Nucleus accumbens (tissue), 56 donors: ENCODE measurements at regions not wholly inside any gene's neighbourhood (a gene's known extent, or its start where the extent isn't known, plus 50 kb on each side); places are given as distances from the start of the nearest gene placed in this dataset.

Experiments used
- DNase-seq, 56 donors: peaks; one replicate each; lab custom pipeline; 2025; lab: John Stamatoyannopoulos, UW

DNA sequence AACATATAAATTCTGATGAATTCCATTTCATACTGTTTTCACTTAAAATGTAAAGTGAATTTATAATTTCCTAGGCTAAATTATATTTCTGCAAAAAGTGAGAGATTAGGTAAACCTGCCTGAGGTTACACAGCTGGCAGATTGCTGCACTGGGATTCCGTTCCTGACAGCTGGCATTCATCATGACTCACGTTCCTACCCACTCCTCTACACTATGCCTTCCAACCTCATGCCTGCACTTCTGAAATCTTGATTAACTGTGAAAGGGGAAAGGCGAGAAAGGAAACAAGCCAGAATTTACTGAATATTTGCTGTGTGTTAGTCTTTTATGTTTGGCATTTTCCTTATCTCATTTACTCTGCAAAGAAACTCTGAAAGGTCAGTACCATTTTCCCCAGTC, 73.3 kb upstream of the MON1B start:
- DNase-seq = no peak

DNA sequence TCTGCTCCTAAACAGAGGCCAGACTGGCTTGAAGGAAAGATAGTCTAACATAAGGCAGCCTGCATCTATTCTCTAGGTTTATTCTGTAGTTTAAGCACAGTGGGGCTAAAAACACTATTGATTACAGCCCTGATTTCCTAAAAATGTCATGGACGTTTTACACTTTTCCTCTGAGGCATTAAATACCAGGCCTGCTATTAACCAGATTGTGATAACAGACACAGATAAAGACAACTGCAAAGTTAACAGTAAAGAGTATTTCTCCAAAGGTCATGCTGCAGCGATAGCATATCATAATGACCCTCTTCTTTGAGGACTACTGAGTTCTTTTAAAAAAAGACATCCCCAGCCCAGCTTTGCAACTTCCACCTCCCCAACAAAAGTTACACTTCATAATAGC, 59.6 kb upstream of the MON1B start:
- no peak for DNase-seq

DNA sequence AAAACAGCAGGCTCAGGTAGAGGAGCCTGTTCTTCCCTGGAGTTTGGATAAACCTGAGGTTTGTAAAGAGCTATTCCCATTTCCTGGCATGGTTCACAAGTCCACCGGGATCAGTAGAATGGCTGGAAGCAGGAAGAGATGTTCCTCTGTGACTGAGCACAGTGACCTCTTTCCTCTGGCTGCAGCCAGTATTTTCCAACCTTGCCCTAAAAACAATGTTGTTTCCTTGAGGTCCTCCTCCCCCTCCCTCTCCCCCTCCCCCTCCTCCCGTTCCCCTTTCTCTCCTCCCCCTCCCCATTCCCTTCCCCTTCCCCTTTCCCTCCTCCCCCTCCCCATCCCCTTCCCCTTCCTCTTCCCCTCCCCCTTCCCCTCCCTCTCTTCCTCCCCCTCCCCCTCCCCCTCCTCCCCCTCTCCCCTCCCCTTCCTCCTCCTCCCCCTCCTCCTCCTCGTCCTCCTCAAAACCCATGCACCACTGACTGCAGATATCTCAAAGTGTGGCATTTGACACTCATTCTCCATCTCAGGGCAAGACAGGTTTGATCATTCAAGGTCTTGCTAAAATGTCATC, 58.9 kb upstream of the MON1B start:
- DNase-seq = no peak

DNA sequence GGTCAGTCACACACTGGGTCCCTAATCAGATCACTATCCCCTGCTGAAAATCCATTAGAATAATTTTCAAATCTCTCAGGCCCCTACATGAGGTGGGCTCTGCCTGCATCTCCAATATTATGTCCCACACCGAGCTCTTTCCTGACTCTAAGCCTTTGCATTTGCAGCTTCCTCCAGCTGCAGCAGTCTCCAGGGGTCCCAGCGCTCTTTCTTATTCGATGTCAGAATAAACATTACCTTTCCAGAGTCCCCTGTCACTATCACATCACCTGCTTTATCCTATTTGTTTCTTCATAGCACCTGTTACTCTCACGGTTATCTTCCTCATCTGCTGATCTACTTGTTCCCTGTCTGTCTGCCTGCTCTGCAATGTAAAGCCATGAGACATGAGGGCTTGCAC, 57.3 kb upstream of the MON1B start:
- no peak for DNase-seq

DNA sequence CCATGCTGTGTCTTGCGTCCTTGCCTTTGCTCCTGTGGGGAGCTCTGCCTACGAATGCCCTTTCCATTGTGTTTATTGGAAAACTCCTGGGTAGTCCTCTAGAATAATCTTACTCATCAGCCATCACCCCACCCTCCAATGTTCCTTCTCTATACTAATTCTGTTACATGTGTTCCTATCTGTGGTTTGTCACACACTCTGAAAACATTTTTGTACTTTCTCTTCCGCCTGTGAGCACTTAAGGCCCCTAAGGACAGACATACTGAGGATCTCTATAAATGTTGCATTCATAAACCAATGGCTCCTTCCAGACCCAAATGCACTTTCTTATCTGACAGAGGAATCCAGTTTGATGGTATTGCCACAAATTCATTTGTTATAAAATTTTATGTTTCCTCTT, 53.9 kb upstream of the MON1B start:
- DNase-seq = no peak
